ENCODE measurements at regions not wholly inside any gene's neighbourhood (a gene's known extent, or its start where the extent isn't known, plus 50 kb on each side); places are given as distances from the start of the nearest gene placed in this dataset.
A peak's percentile ranks its signal among the peaks of the same experiment; 100 is the strongest.

DNA sequence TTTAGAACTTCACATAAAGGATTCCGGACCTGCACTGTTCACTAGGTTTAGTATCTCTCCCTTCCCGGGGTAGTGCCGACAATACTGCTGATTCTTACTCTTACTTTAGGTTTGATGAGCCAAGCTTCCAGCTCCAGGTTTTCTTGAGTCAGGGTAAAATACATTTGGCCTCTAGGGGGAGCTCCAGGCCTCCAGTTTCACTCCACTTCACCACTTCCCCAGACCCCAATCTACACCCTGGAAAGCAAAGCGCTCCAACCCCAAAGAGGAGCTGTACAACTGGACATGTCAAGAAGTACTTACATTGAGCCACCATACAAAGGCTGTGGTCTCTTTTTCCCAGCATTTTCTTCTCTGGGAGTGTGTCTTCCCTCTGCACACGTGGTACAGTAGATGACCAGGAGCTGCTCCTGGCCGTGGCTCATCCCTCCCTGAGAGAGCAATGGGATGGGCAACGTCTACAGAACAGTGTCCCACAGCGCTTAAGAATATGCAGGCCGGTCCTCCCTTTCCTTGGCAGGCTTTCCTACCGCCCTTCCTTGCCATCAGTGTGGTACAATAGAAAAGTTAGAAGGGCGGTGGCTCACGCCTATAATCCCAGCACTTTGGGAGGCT is 93.9 kb upstream of the CCDC80 start:
- TF ChIP-seq EZH2phosphoT487 (IDR thresholded peaks at IDR 0.05; ENCODE audit: borderline replicate concordance, low read length) = no peak
- TF ChIP-seq CTCF (conservative IDR thresholded peaks at IDR 0.05; ENCODE audit: low read depth, low read length) = peak; percentile 92
- no peak for TF ChIP-seq EZH2 (IDR thresholded peaks at IDR 0.05; ENCODE audit: low read length, unreplicated experiment)
- no peaks in the 10 kb centered on the region for H3K36me3 ChIP-seq (ENCODE audit: low read depth, low read length)
- H3K9ac ChIP-seq (ENCODE audit: low read length) = no peak overlapping the region
- no TSS peak for BruUV-seq (replicated peaks)
- H3K9me2 ChIP-seq (replicated peaks; ENCODE audit: low read length) = no peaks in the 10 kb centered on the region
- no peaks in the 10 kb centered on the region for H4K20me1 ChIP-seq (ENCODE audit: low read length)
- intact Hi-C loops (cut with micrococcal nuclease) = loop anchor here (1.0 kb wide), 3 partner anchors 79 to 244 kb away; no protein-coding TSS in a partner anchor
- DNase-seq (peak; percentile 89), ATAC-seq (peak; percentile 71)
- H3K4me3 ChIP-seq (ENCODE audit: low read length) = no peak overlapping the region
- CTCF ChIA-PET = interaction anchor here (0.5 to 3.2 kb wide), 23 partner anchors 14 to 993 kb away, joined by 3 to 69 read pairs (median 4); no protein-coding TSS in a partner anchor
- no peaks in the 10 kb centered on the region for H3F3A ChIP-seq (ENCODE audit: low read length, unreplicated experiment)
- H3K4me2 ChIP-seq (ENCODE audit: low read length) = 0 out of 2 replicates have a peak overlapping the region, but pooled peaks have one; percentile 9
- H3K27me3 ChIP-seq (ENCODE audit: low read length) = no peaks in the 10 kb centered on the region
- peak overlapping the region; percentile 44 for H2AFZ ChIP-seq (ENCODE audit: low read length)
- POLR2A ChIA-PET (ENCODE audit: unreplicated experiment) = interaction anchor here (0.6 kb wide), 1 partner anchor 38 kb away, joined by 4 read pairs; no protein-coding TSS in a partner anchor
- H3K27ac ChIP-seq (ENCODE audit: low read length) = no peak overlapping the region
- peaks cover 33% of the 10 kb centered on the region for H3K4me1 ChIP-seq (ENCODE audit: insufficient read depth, low read length)
- H3K9me3 ChIP-seq (ENCODE audit: low read length) = no peaks in the 10 kb centered on the region
- no peaks in the 10 kb centered on the region for H3K79me2 ChIP-seq (ENCODE audit: low read length)

DNA sequence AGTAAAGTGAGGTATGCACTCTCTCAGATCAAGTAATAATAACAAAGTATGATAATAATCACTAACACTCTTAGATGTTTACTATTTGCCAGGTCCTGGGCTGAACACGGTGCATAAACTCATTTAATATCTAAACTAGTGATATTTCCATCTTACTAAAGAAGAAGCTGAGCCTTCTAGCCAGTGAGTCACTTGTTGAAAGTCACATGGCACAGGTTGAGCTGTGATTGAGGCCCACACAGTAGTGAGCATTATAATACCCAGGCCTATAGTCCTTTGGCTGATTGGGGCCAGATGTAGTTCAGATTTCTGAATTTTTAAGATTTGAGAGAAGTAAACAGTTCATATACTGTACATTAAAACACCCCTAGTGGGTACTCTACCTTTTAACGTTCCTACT is 93.2 kb upstream of the CCDC80 start:
- Histone ChIP-seq H4K20me1 (ENCODE audit: low read length) (no peaks in the 10 kb centered on the region), H2AFZ (ENCODE audit: low read length) (peak overlapping the region; percentile 44), H3K9me2 (replicated peaks; ENCODE audit: low read length) (no peaks in the 10 kb centered on the region), H3K79me2 (ENCODE audit: low read length) (no peaks in the 10 kb centered on the region), H3K4me1 (ENCODE audit: insufficient read depth, low read length) (peaks cover 27% of the 10 kb centered on the region), H3K4me3 (ENCODE audit: low read length) (no peak overlapping the region), H3K27ac (ENCODE audit: low read length) (no peak overlapping the region), H3K9ac (ENCODE audit: low read length) (no peak overlapping the region), H3K4me2 (ENCODE audit: low read length) (no peak overlapping the region), H3K36me3 (ENCODE audit: low read depth, low read length) (no peaks in the 10 kb centered on the region), H3K9me3 (ENCODE audit: low read length) (no peaks in the 10 kb centered on the region), H3K27me3 (ENCODE audit: low read length) (no peaks in the 10 kb centered on the region), H3F3A (ENCODE audit: low read length, unreplicated experiment) (no peaks in the 10 kb centered on the region)
- intact Hi-C loops (cut with micrococcal nuclease) = loop anchor here (1.0 kb wide), 3 partner anchors 80 to 245 kb away; no protein-coding TSS in a partner anchor
- TF ChIP-seq EZH2phosphoT487 (IDR thresholded peaks at IDR 0.05; ENCODE audit: borderline replicate concordance, low read length) = no peak
- TF ChIP-seq EZH2 (IDR thresholded peaks at IDR 0.05; ENCODE audit: low read length, unreplicated experiment) = no peak
- TF ChIP-seq CTCF (conservative IDR thresholded peaks at IDR 0.05; ENCODE audit: low read depth, low read length) = no peak
- ChIA-PET POLR2A (ENCODE audit: unreplicated experiment) (interaction anchor here (0.6 kb wide), 1 partner anchor 39 kb away, joined by 4 read pairs; no protein-coding TSS in a partner anchor), CTCF (interaction anchor here (0.6 to 3.2 kb wide), 19 partner anchors 15 to 284 kb away, joined by 3 to 69 read pairs (median 4); no protein-coding TSS in a partner anchor)
- ATAC-seq (no peak), DNase-seq (peak; percentile 23)
- no TSS peak for BruUV-seq (replicated peaks)

- CTCF ChIA-PET = no interaction called here
- H3K9me2 ChIP-seq (replicated peaks; ENCODE audit: low read length) = no peaks in the 10 kb centered on the region
- no TSS peak for BruUV-seq (replicated peaks)
- intact Hi-C loops (cut with micrococcal nuclease) = loop anchor here (1.0 kb wide), 2 partner anchors 87 to 148 kb away; no protein-coding TSS in a partner anchor
- H3K4me2 ChIP-seq (ENCODE audit: low read length) = no peak overlapping the region
- TF ChIP-seq EZH2phosphoT487 (IDR thresholded peaks at IDR 0.05; ENCODE audit: borderline replicate concordance, low read length) (no peak), CTCF (conservative IDR thresholded peaks at IDR 0.05; ENCODE audit: low read depth, low read length) (peak; percentile 38; the same call in 1 of the 2 replicates)
- H4K20me1 ChIP-seq (ENCODE audit: low read length) = no peaks in the 10 kb centered on the region
- no peaks in the 10 kb centered on the region for H3K79me2 ChIP-seq (ENCODE audit: low read length)
- H3F3A ChIP-seq (ENCODE audit: low read length, unreplicated experiment) = no peaks in the 10 kb centered on the region
- peaks cover 22% of the 10 kb centered on the region for H3K4me1 ChIP-seq (ENCODE audit: insufficient read depth, low read length)
- H3K4me3 ChIP-seq (ENCODE audit: low read length) = no peak overlapping the region
- no peaks in the 10 kb centered on the region for H3K9me3 ChIP-seq (ENCODE audit: low read length)
- no peaks in the 10 kb centered on the region for H3K27me3 ChIP-seq (ENCODE audit: low read length)
- no peak overlapping the region for H3K9ac ChIP-seq (ENCODE audit: low read length)
- peak; percentile 53; the same call in 1 of the 2 replicates for ATAC-seq
- POLR2A ChIA-PET (ENCODE audit: unreplicated experiment) = no interaction called here
- peak; percentile 50 for DNase-seq
- no peaks in the 10 kb centered on the region for H3K36me3 ChIP-seq (ENCODE audit: low read depth, low read length)
- no peak overlapping the region for H3K27ac ChIP-seq (ENCODE audit: low read length)
- no peak overlapping the region for H2AFZ ChIP-seq (ENCODE audit: low read length)
Observed at GRCh38 chr3:112730210-112730609, 89.3 kb upstream of the CCDC80 start.
